NB4 (cell line): ENCODE measurements at regions not wholly inside any gene's neighbourhood (a gene's known extent, or its start where the extent isn't known, plus 50 kb on each side); places are given as distances from the start of the nearest gene placed in this dataset.

ENCODE experiments used
- DNase-seq: peaks from one replicate; pipeline ENCODE4 v3.0.0; 2010; ENCODE audit warnings: low read depth
- H3K4me3 ChIP-seq: one replicate; pipeline ENCODE4 v1.5.1; 2011; ENCODE audit warnings: mild to moderate bottlenecking, low read depth, low read length, moderate library complexity
- CTCF ChIP-seq: IDR thresholded peaks from one replicate; pipeline ENCODE4 v1.5.1; 2012; ENCODE audit warnings: low read depth, low read length
- MYC ChIP-seq: IDR thresholded peaks from 2 replicates; pipeline ENCODE4 v1.6.1; 2011; ENCODE audit warnings: low read depth, low read length
- POLR2A ChIP-seq: IDR thresholded peaks from 2 replicates; pipeline ENCODE4 v1.6.1; 2011; ENCODE audit warnings: mild to moderate bottlenecking; ENCODE audit not compliant: insufficient read length; ENCODE audit errors: extremely low read depth
- TF ChIP-seq, protein P1 (sequence below): IDR thresholded peaks from 2 replicates; pipeline ENCODE4 v1.6.1; 2011; ENCODE audit warnings: low read depth, low read length

DNA sequence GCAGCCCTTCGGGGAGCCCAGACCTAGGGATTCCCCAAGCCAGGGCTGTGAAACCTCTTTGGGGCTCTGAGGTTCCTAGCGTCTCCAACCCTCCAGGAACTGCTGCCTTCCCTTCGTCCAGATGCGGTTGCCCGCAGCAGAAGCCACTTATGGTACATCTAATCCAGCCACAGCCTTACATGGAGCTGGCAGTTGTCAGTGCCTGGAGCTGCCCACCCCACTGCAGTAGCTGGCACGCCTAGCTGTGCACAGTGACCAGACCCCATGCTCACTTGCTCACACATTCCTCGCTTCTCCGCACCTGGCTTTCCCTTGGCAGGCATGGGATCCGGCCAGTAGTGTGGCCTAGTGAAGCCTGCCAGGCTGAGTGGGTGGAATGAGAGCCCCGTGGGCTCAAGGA lies 547.6 kb downstream of the TBC1D32 start:
- TF ChIP-seq MYC (no peak), POLR2A (no peak), CTCF (no peak)
- TF ChIP-seq, protein P1, sequence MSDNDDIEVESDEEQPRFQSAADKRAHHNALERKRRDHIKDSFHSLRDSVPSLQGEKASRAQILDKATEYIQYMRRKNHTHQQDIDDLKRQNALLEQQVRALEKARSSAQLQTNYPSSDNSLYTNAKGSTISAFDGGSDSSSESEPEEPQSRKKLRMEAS, result no peak
- no peak for DNase-seq
- H3K4me3 ChIP-seq, result no peak overlapping the region

GRCh38 chr6:120786256-120786655 lies 548.0 kb downstream of the TBC1D32 start:
- DNase-seq, result no peak
- H3K4me3 ChIP-seq, result no peak overlapping the region
- TF ChIP-seq, protein P1, result no peak
- no peak for TF ChIP-seq POLR2A
- TF ChIP-seq MYC, result no peak
- TF ChIP-seq CTCF, result no peak

GRCh38 chr6:120785459-120786086 lies 548.7 kb downstream of the TBC1D32 start:
- no peak overlapping the region for H3K4me3 ChIP-seq
- no peak for DNase-seq
- TF ChIP-seq, protein P1, result no peak
- no peak for TF ChIP-seq POLR2A

GRCh38 chr6:120779441-120779840 lies 554.8 kb downstream of the TBC1D32 start:
- no peak for DNase-seq
- TF ChIP-seq POLR2A (no peak), MYC (no peak), CTCF (no peak)
- TF ChIP-seq, protein P1, result no peak
- no peak overlapping the region for H3K4me3 ChIP-seq

GRCh38 chr6:120775698-120776097 lies 558.6 kb downstream of the TBC1D32 start:
- DNase-seq, result no peak
- TF ChIP-seq CTCF (no peak), MYC (no peak), POLR2A (no peak)
- TF ChIP-seq, protein P1, result no peak
- H3K4me3 ChIP-seq, result no peak overlapping the region

GRCh38 chr6:120774275-120774674 lies 560.0 kb downstream of the TBC1D32 start:
- no peak overlapping the region for H3K4me3 ChIP-seq
- TF ChIP-seq, protein P1, result no peak
- TF ChIP-seq POLR2A, result no peak
- TF ChIP-seq CTCF, result no peak
- TF ChIP-seq MYC, result no peak
- DNase-seq, result no peak
